ENCODE measurements at regions not wholly inside any gene's neighbourhood (a gene's known extent, or its start where the extent isn't known, plus 50 kb on each side); places are given as distances from the start of the nearest gene placed in this dataset.

- TF ChIP-seq EZH2 (IDR thresholded peaks at IDR 0.05; ENCODE audit: insufficient read depth, low read length): no peak
- TF ChIP-seq, protein P1, sequence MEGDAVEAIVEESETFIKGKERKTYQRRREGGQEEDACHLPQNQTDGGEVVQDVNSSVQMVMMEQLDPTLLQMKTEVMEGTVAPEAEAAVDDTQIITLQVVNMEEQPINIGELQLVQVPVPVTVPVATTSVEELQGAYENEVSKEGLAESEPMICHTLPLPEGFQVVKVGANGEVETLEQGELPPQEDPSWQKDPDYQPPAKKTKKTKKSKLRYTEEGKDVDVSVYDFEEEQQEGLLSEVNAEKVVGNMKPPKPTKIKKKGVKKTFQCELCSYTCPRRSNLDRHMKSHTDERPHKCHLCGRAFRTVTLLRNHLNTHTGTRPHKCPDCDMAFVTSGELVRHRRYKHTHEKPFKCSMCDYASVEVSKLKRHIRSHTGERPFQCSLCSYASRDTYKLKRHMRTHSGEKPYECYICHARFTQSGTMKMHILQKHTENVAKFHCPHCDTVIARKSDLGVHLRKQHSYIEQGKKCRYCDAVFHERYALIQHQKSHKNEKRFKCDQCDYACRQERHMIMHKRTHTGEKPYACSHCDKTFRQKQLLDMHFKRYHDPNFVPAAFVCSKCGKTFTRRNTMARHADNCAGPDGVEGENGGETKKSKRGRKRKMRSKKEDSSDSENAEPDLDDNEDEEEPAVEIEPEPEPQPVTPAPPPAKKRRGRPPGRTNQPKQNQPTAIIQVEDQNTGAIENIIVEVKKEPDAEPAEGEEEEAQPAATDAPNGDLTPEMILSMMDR (IDR thresholded peaks at IDR 0.05; ENCODE audit: insufficient read depth, low read depth, low read length): no peak
- FAIRE-seq (no peak), DNase-seq (ENCODE audit: low read depth) (peak; percentile 90)
- Histone ChIP-seq H3K27me3 (ENCODE audit: insufficient read depth, low read length) (no peaks in the 10 kb centered on the region), H2AFZ (ENCODE audit: low read depth, low read length) (peak overlapping the region; percentile 84), H3K4me3 (ENCODE audit: insufficient read depth, low read depth, low read length) (peak overlapping the region; percentile 0), H3K27ac (ENCODE audit: low read depth, low read length) (peak overlapping the region; percentile 97), H3K9ac (ENCODE audit: low read length) (peak overlapping the region; percentile 75), H3K4me1 (ENCODE audit: insufficient read depth, low read length) (peaks cover 19% of the 10 kb centered on the region), H3K4me2 (ENCODE audit: low read length) (peak overlapping the region; percentile 73), H4K20me1 (ENCODE audit: insufficient read depth, low read length) (no peaks in the 10 kb centered on the region), H3K9me3 (ENCODE audit: insufficient read depth, low read depth, low read length) (no peaks in the 10 kb centered on the region), H3K36me3 (ENCODE audit: insufficient read depth, low read length) (no peaks in the 10 kb centered on the region), H3K79me2 (ENCODE audit: insufficient read depth, low read length) (no peaks in the 10 kb centered on the region)
- H3K4me1 Mint-ChIP-seq (ENCODE audit: low read depth, unreplicated experiment): peaks cover 12% of the 10 kb centered on the region
- H3K9me3 Mint-ChIP-seq (ENCODE audit: unreplicated experiment): no peaks in the 10 kb centered on the region
- peak overlapping the region; percentile 87 for H3K27ac Mint-ChIP-seq (ENCODE audit: unreplicated experiment)
- H3K27me3 Mint-ChIP-seq (ENCODE audit: low read depth, unreplicated experiment): no peaks in the 10 kb centered on the region
- no peak overlapping the region for H3K4me3 Mint-ChIP-seq (ENCODE audit: unreplicated experiment)
- H3K36me3 Mint-ChIP-seq (ENCODE audit: low read depth, unreplicated experiment): no peaks in the 10 kb centered on the region
Observed at GRCh38 chr6:113375950-113376846, 480.9 kb upstream of the MARCKS start.

DNA sequence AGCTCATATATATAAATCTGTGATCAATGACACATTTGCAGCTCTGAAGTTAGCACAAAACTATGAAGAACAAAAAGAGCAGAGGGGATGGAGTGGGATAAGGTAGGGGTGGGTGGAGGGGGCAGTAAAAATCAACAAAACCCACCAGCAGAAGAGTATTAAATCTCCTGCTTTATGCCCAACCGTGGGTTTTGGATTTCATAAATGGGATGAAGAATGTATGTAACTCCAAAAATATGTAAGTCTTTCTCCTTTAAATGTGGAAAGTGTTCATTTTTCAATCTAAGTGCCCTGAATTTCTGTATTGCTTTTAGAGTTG is 480.3 kb upstream of the MARCKS start:
- TF ChIP-seq, protein P1 (IDR thresholded peaks at IDR 0.05; ENCODE audit: insufficient read depth, low read depth, low read length): no peak
- no peak for TF ChIP-seq EZH2 (IDR thresholded peaks at IDR 0.05; ENCODE audit: insufficient read depth, low read length)
- peaks cover 12% of the 10 kb centered on the region for H3K4me1 Mint-ChIP-seq (ENCODE audit: low read depth, unreplicated experiment)
- Histone ChIP-seq H2AFZ (ENCODE audit: low read depth, low read length) (peak overlapping the region; percentile 35), H4K20me1 (ENCODE audit: insufficient read depth, low read length) (no peaks in the 10 kb centered on the region), H3K9me3 (ENCODE audit: insufficient read depth, low read depth, low read length) (no peaks in the 10 kb centered on the region), H3K9ac (ENCODE audit: low read length) (peak overlapping the region; percentile 34), H3K4me1 (ENCODE audit: insufficient read depth, low read length) (peaks cover 19% of the 10 kb centered on the region), H3K27me3 (ENCODE audit: insufficient read depth, low read length) (no peaks in the 10 kb centered on the region), H3K27ac (ENCODE audit: low read depth, low read length) (peak overlapping the region; percentile 97), H3K79me2 (ENCODE audit: insufficient read depth, low read length) (no peaks in the 10 kb centered on the region), H3K36me3 (ENCODE audit: insufficient read depth, low read length) (no peaks in the 10 kb centered on the region), H3K4me2 (ENCODE audit: low read length) (peak overlapping the region; percentile 28), H3K4me3 (ENCODE audit: insufficient read depth, low read depth, low read length) (no peak overlapping the region)
- H3K27ac Mint-ChIP-seq (ENCODE audit: unreplicated experiment): peak overlapping the region; percentile 13
- no peak for FAIRE-seq
- no peaks in the 10 kb centered on the region for H3K9me3 Mint-ChIP-seq (ENCODE audit: unreplicated experiment)
- H3K27me3 Mint-ChIP-seq (ENCODE audit: low read depth, unreplicated experiment): no peaks in the 10 kb centered on the region
- no peaks in the 10 kb centered on the region for H3K36me3 Mint-ChIP-seq (ENCODE audit: low read depth, unreplicated experiment)
- no peak for DNase-seq (ENCODE audit: low read depth)
- no peak overlapping the region for H3K4me3 Mint-ChIP-seq (ENCODE audit: unreplicated experiment)
